Tibial nerve (tissue), 3 donors: ENCODE measurements at regions not wholly inside any gene's neighbourhood (a gene's known extent, or its start where the extent isn't known, plus 50 kb on each side); places are given as distances from the start of the nearest gene placed in this dataset.

Source experiments
- POLR2A ChIP-seq, 2 donors: fragments of 450-650 bp; IDR thresholded peaks; one replicate each; pipeline ENCODE4 v1.6.1; 2017; ENCODE audit warnings: antibody characterized with exemption in 2 of 2, mild to moderate bottlenecking in 2 of 2, moderate library complexity in 2 of 2
- TF ChIP-seq, protein P1 (sequence below), 5 experiments: fragments of 200-600 bp in 3 of 5; fragments of 450-650 bp in 2 of 5; sonication (generic) in 3 of 5; IDR thresholded peaks; one replicate each; pipeline ENCODE4 v1.5.1; 2016 to 2019; ENCODE audit warnings: antibody characterized with exemption in 5 of 5, mild to moderate bottlenecking in 3 of 5, moderate library complexity in 2 of 5

DNA sequence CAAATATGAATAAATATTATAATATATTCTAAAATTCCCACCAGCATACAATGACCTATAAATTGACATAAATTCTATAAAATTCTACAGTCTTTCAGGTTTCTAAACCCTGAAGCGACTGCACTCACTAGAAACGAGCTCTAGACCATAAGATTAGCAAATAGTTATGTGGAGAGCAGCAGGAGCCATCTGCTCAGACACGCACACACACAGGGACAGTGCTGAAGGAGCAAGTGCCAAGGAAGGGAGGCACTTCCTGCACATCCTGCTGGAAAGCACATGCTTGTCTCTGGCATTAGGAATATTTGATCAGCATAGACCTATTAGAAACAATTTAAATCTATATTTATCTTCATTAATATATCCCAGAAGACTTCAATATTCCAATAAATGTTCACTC, 713.9 kb upstream of the CDH2 start:
- TF ChIP-seq, protein P1, sequence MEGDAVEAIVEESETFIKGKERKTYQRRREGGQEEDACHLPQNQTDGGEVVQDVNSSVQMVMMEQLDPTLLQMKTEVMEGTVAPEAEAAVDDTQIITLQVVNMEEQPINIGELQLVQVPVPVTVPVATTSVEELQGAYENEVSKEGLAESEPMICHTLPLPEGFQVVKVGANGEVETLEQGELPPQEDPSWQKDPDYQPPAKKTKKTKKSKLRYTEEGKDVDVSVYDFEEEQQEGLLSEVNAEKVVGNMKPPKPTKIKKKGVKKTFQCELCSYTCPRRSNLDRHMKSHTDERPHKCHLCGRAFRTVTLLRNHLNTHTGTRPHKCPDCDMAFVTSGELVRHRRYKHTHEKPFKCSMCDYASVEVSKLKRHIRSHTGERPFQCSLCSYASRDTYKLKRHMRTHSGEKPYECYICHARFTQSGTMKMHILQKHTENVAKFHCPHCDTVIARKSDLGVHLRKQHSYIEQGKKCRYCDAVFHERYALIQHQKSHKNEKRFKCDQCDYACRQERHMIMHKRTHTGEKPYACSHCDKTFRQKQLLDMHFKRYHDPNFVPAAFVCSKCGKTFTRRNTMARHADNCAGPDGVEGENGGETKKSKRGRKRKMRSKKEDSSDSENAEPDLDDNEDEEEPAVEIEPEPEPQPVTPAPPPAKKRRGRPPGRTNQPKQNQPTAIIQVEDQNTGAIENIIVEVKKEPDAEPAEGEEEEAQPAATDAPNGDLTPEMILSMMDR (IDR thresholded peaks at IDR 0.05), result no peak
- TF ChIP-seq POLR2A (IDR thresholded peaks at IDR 0.05), result no peak
